Heart left ventricle (tissue), 13 donors: ENCODE measurements at regions not wholly inside any gene's neighbourhood (a gene's known extent, or its start where the extent isn't known, plus 50 kb on each side); places are given as distances from the start of the nearest gene placed in this dataset.

ENCODE experiments used
- POLR2A ChIP-seq, 2 donors: fragments of 450-650 bp; IDR thresholded peaks; one replicate each; pipeline ENCODE4 v1.6.1; 2017; ENCODE audit warnings: antibody characterized with exemption in 2 of 2, mild to moderate bottlenecking in 2 of 2, moderate library complexity in 2 of 2
- TF ChIP-seq, protein P1 (sequence below), 12 donors: fragments of 200-600 bp; sonication (generic) in 4 of 12; IDR thresholded peaks; one replicate each; pipeline versions ENCODE4 v1.5.0 to v1.8.0; 2018 to 2022; ENCODE audit warnings: antibody characterized with exemption in 12 of 12, mild to moderate bottlenecking in 5 of 12
- donor health status: ischemic (EF 13 %, LVEDD 7.1; RV severe dilation, severe dysfunction).
- donor health status: DM: no; HTN: yes; CAD: no.
- donor health status: DM: no; HTN: no; CAD: no.
- donor health status: ischemic (EF 25% LVEDD 6.9; RV normal size, moderate dysfunction).
- donor health status: ischemic (EF 25% LVEDD 5.7; RV mildly dilated, moderate dysfunction).
- donor health status: ischemic (EF 35%, LVEDD 5.7; RV mildly dilated, moderate dysfunction).
- donor health status: nonischemic (EF 11% LVEDD 7.7; RV severe dilation, severe dysfunction).
- donor health status: DM: yes; HTN: yes; CAD: no.
- donor health status: PGD.
- donor health status: ischemic (EF 29% LVEDD 5.4; RV normal size, mild dysfunction).
- donor health status: nonischemic (EF 23%, LVEDD 6.1; RV moderate dilation, normal function).

- TF ChIP-seq, protein P1, sequence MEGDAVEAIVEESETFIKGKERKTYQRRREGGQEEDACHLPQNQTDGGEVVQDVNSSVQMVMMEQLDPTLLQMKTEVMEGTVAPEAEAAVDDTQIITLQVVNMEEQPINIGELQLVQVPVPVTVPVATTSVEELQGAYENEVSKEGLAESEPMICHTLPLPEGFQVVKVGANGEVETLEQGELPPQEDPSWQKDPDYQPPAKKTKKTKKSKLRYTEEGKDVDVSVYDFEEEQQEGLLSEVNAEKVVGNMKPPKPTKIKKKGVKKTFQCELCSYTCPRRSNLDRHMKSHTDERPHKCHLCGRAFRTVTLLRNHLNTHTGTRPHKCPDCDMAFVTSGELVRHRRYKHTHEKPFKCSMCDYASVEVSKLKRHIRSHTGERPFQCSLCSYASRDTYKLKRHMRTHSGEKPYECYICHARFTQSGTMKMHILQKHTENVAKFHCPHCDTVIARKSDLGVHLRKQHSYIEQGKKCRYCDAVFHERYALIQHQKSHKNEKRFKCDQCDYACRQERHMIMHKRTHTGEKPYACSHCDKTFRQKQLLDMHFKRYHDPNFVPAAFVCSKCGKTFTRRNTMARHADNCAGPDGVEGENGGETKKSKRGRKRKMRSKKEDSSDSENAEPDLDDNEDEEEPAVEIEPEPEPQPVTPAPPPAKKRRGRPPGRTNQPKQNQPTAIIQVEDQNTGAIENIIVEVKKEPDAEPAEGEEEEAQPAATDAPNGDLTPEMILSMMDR (IDR thresholded peaks at IDR 0.05), result no peak
- TF ChIP-seq POLR2A (IDR thresholded peaks at IDR 0.05), result no peak
These were observed 220.3 kb upstream of the STT3B start for GRCh38 chr3:31312400-31312799.
